IMR-90 (cell line): ENCODE measurements at regions not wholly inside any gene's neighbourhood (a gene's known extent, or its start where the extent isn't known, plus 50 kb on each side); places are given as distances from the start of the nearest gene placed in this dataset.

ENCODE experiments used
- BHLHE40 ChIP-seq: fragments of 150-350 bp; IDR thresholded peaks from 2 replicates; pipeline ENCODE4 v1.6.1; 2016; ENCODE audit warnings: mild to moderate bottlenecking, low read depth, low read length
- CEBPB ChIP-seq: IDR thresholded peaks from 2 replicates; pipeline ENCODE4 v1.6.1; 2012; ENCODE audit warnings: low read depth, low read length, improper control_type of control experiment
- CHD1 ChIP-seq: IDR thresholded peaks from 2 replicates; pipeline ENCODE4 v1.6.1; 2012; ENCODE audit warnings: low read depth, low read length, improper control_type of control experiment
- CTCF ChIP-seq: conservative IDR thresholded peaks from 2 replicates; pipeline ENCODE4 v1.5.1; 2012; ENCODE audit warnings: mild to moderate bottlenecking, low read depth, low read length, improper control_type of control experiment
- MAFK ChIP-seq: IDR thresholded peaks from 2 replicates; pipeline ENCODE4 v1.6.1; 2012; ENCODE audit warnings: low read depth, low read length, improper control_type of control experiment
- MAZ ChIP-seq: IDR thresholded peaks from 2 replicates; pipeline ENCODE4 v1.6.1; 2012; ENCODE audit warnings: low read depth, mild to moderate bottlenecking, low read length, improper control_type of control experiment, moderate library complexity, borderline replicate concordance
- MXI1 ChIP-seq: IDR thresholded peaks from 2 replicates; pipeline ENCODE4 v1.6.1; 2012; ENCODE audit warnings: low read depth, mild to moderate bottlenecking, low read length, moderate library complexity, borderline replicate concordance
- NFE2L2 ChIP-seq: fragments of 150-350 bp; IDR thresholded peaks from 2 replicates; pipeline ENCODE4 v1.6.1; 2016; ENCODE audit warnings: low read depth, mild to moderate bottlenecking, low read length
- POLR2A ChIP-seq: IDR thresholded peaks from 2 replicates; pipeline ENCODE4 v1.6.1; 2012; ENCODE audit warnings: mild to moderate bottlenecking, low read depth, low read length
- RAD21 ChIP-seq: IDR thresholded peaks from 2 replicates; pipeline ENCODE4 v1.6.1; 2012; ENCODE audit warnings: low read length, improper control_type of control experiment
- RCOR1 ChIP-seq: IDR thresholded peaks from 2 replicates; pipeline ENCODE4 v1.6.1; 2012; ENCODE audit warnings: mild to moderate bottlenecking, low read length, improper control_type of control experiment; ENCODE audit not compliant: insufficient replicate concordance
- RFX5 ChIP-seq: IDR thresholded peaks from 2 replicates; pipeline ENCODE4 v1.8.0; 2012; ENCODE audit warnings: low read depth, mild to moderate bottlenecking, low read length, moderate library complexity
- SMC3 ChIP-seq: fragments of 150-350 bp; IDR thresholded peaks from 2 replicates; pipeline ENCODE4 v1.6.1; 2016; ENCODE audit warnings: low read depth, mild to moderate bottlenecking, antibody characterized with exemption, low read length, moderate library complexity
- USF2 ChIP-seq: fragments of 150-350 bp; IDR thresholded peaks from 2 replicates; pipeline ENCODE4 v1.6.1; 2017; ENCODE audit warnings: mild to moderate bottlenecking, antibody characterized with exemption, low read length, low read depth

GRCh38 chr7:25850735-25851134, 301.3 kb upstream of the NFE2L3 start:
- TF ChIP-seq CTCF (no peak), RAD21 (no peak), POLR2A (no peak), SMC3 (no peak), BHLHE40 (no peak), RFX5 (no peak), CHD1 (no peak), MAFK (no peak), MXI1 (no peak), CEBPB (no peak), NFE2L2 (no peak), RCOR1 (no peak), USF2 (no peak), MAZ (no peak)
